HG03280 (cell line): ENCODE measurements at regions not wholly inside any gene's neighbourhood (a gene's known extent, or its start where the extent isn't known, plus 50 kb on each side); places are given as distances from the start of the nearest gene placed in this dataset.
"Not testable (repeated sequence)": the region's sequence is repeated elsewhere in the genome, so short reads cannot be mapped to it uniquely, and the experiment has no call there.

Source experiments
- ATAC-seq: cut with Tn5 transposase; IDR thresholded peaks from one replicate; pipeline ENCODE4 v1.9.1; 2021; ENCODE audit warnings: mild to moderate bottlenecking, moderate library complexity; ENCODE audit not compliant: unreplicated experiment

- no peak for ATAC-seq
These were observed 283.2 kb upstream of the MGAT5 start for GRCh38 chr2:133970641-133971040.

GRCh38 chr2:133972297-133972696, 281.6 kb upstream of the MGAT5 start:
- no peak for ATAC-seq

- ATAC-seq, result no peak
These were observed 281.1 kb upstream of the MGAT5 start for GRCh38 chr2:133972786-133973185.

- no peak for ATAC-seq
These were observed 279.5 kb upstream of the MGAT5 start for GRCh38 chr2:133974353-133974752.

- ATAC-seq, result no peak
These were observed 278.7 kb upstream of the MGAT5 start for GRCh38 chr2:133975135-133975534.

- ATAC-seq, result no peak
These were observed 278.0 kb upstream of the MGAT5 start for GRCh38 chr2:133975676-133976428.

GRCh38 chr2:133976659-133977058, 277.2 kb upstream of the MGAT5 start:
- ATAC-seq, result no peak

- no peak for ATAC-seq
These were observed 276.5 kb upstream of the MGAT5 start for GRCh38 chr2:133977405-133977804.

- no peak for ATAC-seq
These were observed 271.6 kb upstream of the MGAT5 start for GRCh38 chr2:133982256-133982655.

GRCh38 chr2:133985563-133985962, 268.3 kb upstream of the MGAT5 start:
- ATAC-seq, result no peak

- no peak for ATAC-seq
These were observed 267.6 kb upstream of the MGAT5 start for GRCh38 chr2:133986081-133986837.

- no peak for ATAC-seq
These were observed 266.7 kb upstream of the MGAT5 start for GRCh38 chr2:133986881-133987795.

GRCh38 chr2:133988316-133988891, 265.5 kb upstream of the MGAT5 start:
- no peak for ATAC-seq

- ATAC-seq, result no peak
These were observed 262.2 kb upstream of the MGAT5 start for GRCh38 chr2:133991606-133992168.

GRCh38 chr2:133992454-133992853, 261.4 kb upstream of the MGAT5 start:
- ATAC-seq, result no peak

GRCh38 chr2:133993160-133993559, 260.7 kb upstream of the MGAT5 start:
- no peak for ATAC-seq

GRCh38 chr2:133998726-133999125, 255.1 kb upstream of the MGAT5 start:
- not testable (repeated sequence) for ATAC-seq

- ATAC-seq, result no peak
These were observed 251.5 kb upstream of the MGAT5 start for GRCh38 chr2:134002391-134002790.

GRCh38 chr2:134002921-134003320, 251.0 kb upstream of the MGAT5 start:
- no peak for ATAC-seq

GRCh38 chr2:134004467-134004866, 249.4 kb upstream of the MGAT5 start:
- no peak for ATAC-seq

- no peak for ATAC-seq
These were observed 245.0 kb upstream of the MGAT5 start for GRCh38 chr2:134008837-134009236.
